Endodermal cell (in vitro differentiated cells): ENCODE measurements at regions not wholly inside any gene's neighbourhood (a gene's known extent, or its start where the extent isn't known, plus 50 kb on each side); places are given as distances from the start of the nearest gene placed in this dataset.

Experiments
- DNase-seq: peaks from one replicate; pipeline ENCODE4 v3.0.0-alpha.2; 2017
- H3K27ac ChIP-seq: 2 replicates; pipeline ENCODE4 v1.5.1; 2013; ENCODE audit warnings: mild to moderate bottlenecking, low read depth, low read length, moderate library complexity
- H3K27me3 ChIP-seq: 2 replicates; pipeline ENCODE4 v1.6.1; 2013; ENCODE audit warnings: mild to moderate bottlenecking, low read length, moderate library complexity; ENCODE audit not compliant: insufficient read depth, control insufficient read depth, poor library complexity, severe bottlenecking
- H3K36me3 ChIP-seq: 2 replicates; pipeline ENCODE4 v1.7.0; 2013; ENCODE audit warnings: mild to moderate bottlenecking, low read length, moderate library complexity; ENCODE audit not compliant: control insufficient read depth, insufficient read depth
- H3K4me1 ChIP-seq: one replicate; pipeline ENCODE4 v1.7.0; 2013; ENCODE audit warnings: low read length; ENCODE audit not compliant: control insufficient read depth, insufficient read depth
- H3K4me3 ChIP-seq: 2 replicates; pipeline ENCODE4 v1.5.1; 2013; ENCODE audit warnings: mild to moderate bottlenecking, low read length, moderate library complexity
- H3K9ac ChIP-seq: 2 replicates; pipeline ENCODE4 v1.6.1; 2013; ENCODE audit warnings: mild to moderate bottlenecking, low read length, moderate library complexity; ENCODE audit not compliant: poor library complexity, severe bottlenecking; ENCODE audit errors: extremely low read depth
- H3K9me3 ChIP-seq: 2 replicates; pipeline ENCODE4 v1.6.1; 2013; ENCODE audit warnings: mild to moderate bottlenecking, low read length, moderate library complexity; ENCODE audit not compliant: control insufficient read depth
- H3K27ac Mint-ChIP-seq: 2 replicates; pipeline ENCODE4 v1.8.0; 2020; ENCODE audit warnings: mixed read lengths
- H3K27me3 Mint-ChIP-seq: 2 replicates; pipeline ENCODE4 v1.8.0; 2021; ENCODE audit warnings: mild to moderate bottlenecking, mixed read lengths; ENCODE audit not compliant: insufficient read depth
- H3K36me3 Mint-ChIP-seq: 2 replicates; pipeline ENCODE4 v1.8.0; 2020; ENCODE audit warnings: low read depth, mixed read lengths
- H3K4me1 Mint-ChIP-seq: 2 replicates; pipeline ENCODE4 v1.8.0; 2020; ENCODE audit warnings: mixed read lengths
- H3K4me3 Mint-ChIP-seq: 2 replicates; pipeline ENCODE4 v1.8.0; 2020; ENCODE audit warnings: mild to moderate bottlenecking, moderate library complexity, mixed read lengths
- H3K9me3 Mint-ChIP-seq: 2 replicates; pipeline ENCODE4 v1.8.0; 2020; ENCODE audit warnings: mild to moderate bottlenecking, mixed read lengths
- TF ChIP-seq, protein P1 (sequence below): fragments of 200-600 bp; sonication (generic); conservative IDR thresholded peaks from 2 replicates; pipeline ENCODE4 v1.5.0; 2021; ENCODE audit warnings: antibody characterized with exemption, mild to moderate bottlenecking

GRCh38 chr7:12130609-12131008, 80.5 kb upstream of the TMEM106B start:
- no peak overlapping the region for H3K9ac ChIP-seq
- H3K4me3 ChIP-seq, result no peak overlapping the region
- H3K36me3 ChIP-seq, result no peaks in the 10 kb centered on the region
- no peaks in the 10 kb centered on the region for H3K36me3 Mint-ChIP-seq
- H3K27me3 ChIP-seq, result no peaks in the 10 kb centered on the region
- H3K9me3 Mint-ChIP-seq, result no peaks in the 10 kb centered on the region
- H3K9me3 ChIP-seq, result no peaks in the 10 kb centered on the region
- no peak for DNase-seq
- H3K4me3 Mint-ChIP-seq, result no peak overlapping the region
- no peaks in the 10 kb centered on the region for H3K4me1 Mint-ChIP-seq
- no peak overlapping the region for H3K27ac ChIP-seq
- no peaks in the 10 kb centered on the region for H3K27me3 Mint-ChIP-seq
- TF ChIP-seq, protein P1, sequence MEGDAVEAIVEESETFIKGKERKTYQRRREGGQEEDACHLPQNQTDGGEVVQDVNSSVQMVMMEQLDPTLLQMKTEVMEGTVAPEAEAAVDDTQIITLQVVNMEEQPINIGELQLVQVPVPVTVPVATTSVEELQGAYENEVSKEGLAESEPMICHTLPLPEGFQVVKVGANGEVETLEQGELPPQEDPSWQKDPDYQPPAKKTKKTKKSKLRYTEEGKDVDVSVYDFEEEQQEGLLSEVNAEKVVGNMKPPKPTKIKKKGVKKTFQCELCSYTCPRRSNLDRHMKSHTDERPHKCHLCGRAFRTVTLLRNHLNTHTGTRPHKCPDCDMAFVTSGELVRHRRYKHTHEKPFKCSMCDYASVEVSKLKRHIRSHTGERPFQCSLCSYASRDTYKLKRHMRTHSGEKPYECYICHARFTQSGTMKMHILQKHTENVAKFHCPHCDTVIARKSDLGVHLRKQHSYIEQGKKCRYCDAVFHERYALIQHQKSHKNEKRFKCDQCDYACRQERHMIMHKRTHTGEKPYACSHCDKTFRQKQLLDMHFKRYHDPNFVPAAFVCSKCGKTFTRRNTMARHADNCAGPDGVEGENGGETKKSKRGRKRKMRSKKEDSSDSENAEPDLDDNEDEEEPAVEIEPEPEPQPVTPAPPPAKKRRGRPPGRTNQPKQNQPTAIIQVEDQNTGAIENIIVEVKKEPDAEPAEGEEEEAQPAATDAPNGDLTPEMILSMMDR, result no peak
- H3K27ac Mint-ChIP-seq, result no peak overlapping the region
- H3K4me1 ChIP-seq, result peaks cover 4% of the 10 kb centered on the region

DNA sequence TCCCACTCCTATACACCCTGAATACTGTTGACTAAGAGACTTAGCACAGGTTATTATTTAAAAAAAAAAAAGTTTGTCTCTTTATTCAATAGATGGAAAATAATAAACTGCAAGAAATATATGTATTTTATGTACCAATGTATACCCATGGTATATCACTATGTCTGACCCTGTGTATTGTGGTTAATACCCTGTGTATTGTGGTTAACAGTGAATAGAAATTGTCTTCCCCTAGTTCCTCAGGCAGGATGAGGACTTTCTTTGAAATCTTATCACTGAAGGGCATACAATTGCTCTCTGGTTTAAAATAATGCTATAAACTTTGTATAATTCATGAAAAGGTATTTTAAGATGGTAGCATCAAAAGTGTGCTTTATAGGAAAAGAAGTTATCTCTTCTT, 80.0 kb upstream of the TMEM106B start:
- H3K36me3 ChIP-seq, result no peaks in the 10 kb centered on the region
- peaks cover 4% of the 10 kb centered on the region for H3K4me1 ChIP-seq
- H3K27me3 Mint-ChIP-seq, result no peaks in the 10 kb centered on the region
- H3K4me1 Mint-ChIP-seq, result no peaks in the 10 kb centered on the region
- H3K4me3 ChIP-seq, result no peak overlapping the region
- H3K36me3 Mint-ChIP-seq, result no peaks in the 10 kb centered on the region
- H3K4me3 Mint-ChIP-seq, result no peak overlapping the region
- no peaks in the 10 kb centered on the region for H3K9me3 Mint-ChIP-seq
- H3K9me3 ChIP-seq, result no peaks in the 10 kb centered on the region
- no peak overlapping the region for H3K27ac Mint-ChIP-seq
- no peaks in the 10 kb centered on the region for H3K27me3 ChIP-seq
- no peak overlapping the region for H3K27ac ChIP-seq
- no peak overlapping the region for H3K9ac ChIP-seq
- TF ChIP-seq, protein P1, result no peak
- DNase-seq, result no peak

- no peaks in the 10 kb centered on the region for H3K27me3 Mint-ChIP-seq
- no peaks in the 10 kb centered on the region for H3K36me3 ChIP-seq
- no peaks in the 10 kb centered on the region for H3K36me3 Mint-ChIP-seq
- H3K9ac ChIP-seq, result no peak overlapping the region
- H3K4me3 Mint-ChIP-seq, result no peak overlapping the region
- H3K4me1 ChIP-seq, result no peaks in the 10 kb centered on the region
- H3K27ac Mint-ChIP-seq, result no peak overlapping the region
- H3K9me3 ChIP-seq, result no peaks in the 10 kb centered on the region
- TF ChIP-seq, protein P1, result no peak
- H3K4me3 ChIP-seq, result no peak overlapping the region
- H3K27me3 ChIP-seq, result no peaks in the 10 kb centered on the region
- H3K9me3 Mint-ChIP-seq, result no peaks in the 10 kb centered on the region
- H3K27ac ChIP-seq, result no peak overlapping the region
- no peaks in the 10 kb centered on the region for H3K4me1 Mint-ChIP-seq
- no peak for DNase-seq
These were observed 77.2 kb upstream of the TMEM106B start for GRCh38 chr7:12133865-12134264.
